Fibroblast of skin of right biceps (primary cell): ENCODE measurements at regions not wholly inside any gene's neighbourhood (a gene's known extent, or its start where the extent isn't known, plus 50 kb on each side); places are given as distances from the start of the nearest gene placed in this dataset.
A peak's percentile ranks its signal among the peaks of the same experiment; 100 is the strongest.

Experiments
- DNase-seq: peaks from one replicate; pipeline ENCODE4 v3.0.0-alpha.2; 2013

- no peak for DNase-seq
Measured at GRCh38 chr6:132244744-132245143, 156.5 kb downstream of the MOXD1 start.

- DNase-seq: peak; percentile 54
Measured at GRCh38 chr6:132236744-132237143, 164.5 kb downstream of the MOXD1 start.

- peak; percentile 36 for DNase-seq
Measured at GRCh38 chr6:132236281-132236680, 165.0 kb downstream of the MOXD1 start.

DNA sequence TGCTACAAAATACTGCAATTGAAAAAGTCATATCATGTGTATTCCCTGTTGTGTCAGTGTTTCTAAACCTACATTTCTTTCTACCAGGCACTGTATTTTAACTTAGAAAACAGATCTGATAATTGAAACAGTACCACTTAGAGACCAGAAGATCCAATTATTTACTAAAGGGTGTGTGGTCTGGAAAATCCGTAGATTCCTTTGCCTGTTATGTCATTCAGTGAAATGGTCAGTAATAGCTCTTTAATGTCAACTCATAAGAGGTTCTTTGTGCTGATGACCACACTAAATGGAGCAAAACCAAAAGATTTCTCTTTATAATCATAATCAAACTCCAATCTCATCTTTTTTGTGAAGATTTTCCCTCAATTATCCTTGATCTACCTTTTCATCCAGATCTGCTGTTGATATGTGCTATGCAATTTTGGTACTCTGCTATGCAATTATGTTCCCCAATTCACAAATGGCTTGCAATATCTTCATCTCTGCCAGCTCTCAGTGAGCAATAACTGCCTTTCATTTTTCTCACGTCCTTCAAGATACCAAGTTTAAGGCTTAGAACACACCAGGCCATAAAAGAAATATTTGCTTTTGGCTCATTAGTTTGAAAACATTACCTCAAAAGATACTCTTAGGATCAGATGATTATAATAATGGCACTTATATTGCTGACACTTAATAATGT, 165.5 kb downstream of the MOXD1 start:
- peak; percentile 6 for DNase-seq

DNA sequence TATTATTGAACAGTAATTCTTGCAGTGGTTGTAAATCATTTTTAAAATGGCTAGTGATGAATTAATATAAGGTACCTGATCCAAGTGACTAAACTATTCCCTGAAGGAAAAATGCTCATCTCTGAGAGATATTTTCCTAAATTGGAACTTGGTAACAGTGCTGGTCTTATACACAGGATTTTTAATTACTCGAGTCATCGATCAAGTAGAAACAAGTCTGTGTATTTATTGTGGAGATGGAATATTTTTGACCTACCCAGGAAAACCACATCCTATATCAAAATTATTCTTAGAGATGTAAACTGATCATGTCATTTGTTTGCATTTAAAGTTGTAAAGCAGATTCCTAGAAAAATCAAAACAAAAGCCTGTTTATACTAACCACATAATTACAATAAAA, 166.9 kb downstream of the MOXD1 start:
- peak; percentile 14 for DNase-seq

DNA sequence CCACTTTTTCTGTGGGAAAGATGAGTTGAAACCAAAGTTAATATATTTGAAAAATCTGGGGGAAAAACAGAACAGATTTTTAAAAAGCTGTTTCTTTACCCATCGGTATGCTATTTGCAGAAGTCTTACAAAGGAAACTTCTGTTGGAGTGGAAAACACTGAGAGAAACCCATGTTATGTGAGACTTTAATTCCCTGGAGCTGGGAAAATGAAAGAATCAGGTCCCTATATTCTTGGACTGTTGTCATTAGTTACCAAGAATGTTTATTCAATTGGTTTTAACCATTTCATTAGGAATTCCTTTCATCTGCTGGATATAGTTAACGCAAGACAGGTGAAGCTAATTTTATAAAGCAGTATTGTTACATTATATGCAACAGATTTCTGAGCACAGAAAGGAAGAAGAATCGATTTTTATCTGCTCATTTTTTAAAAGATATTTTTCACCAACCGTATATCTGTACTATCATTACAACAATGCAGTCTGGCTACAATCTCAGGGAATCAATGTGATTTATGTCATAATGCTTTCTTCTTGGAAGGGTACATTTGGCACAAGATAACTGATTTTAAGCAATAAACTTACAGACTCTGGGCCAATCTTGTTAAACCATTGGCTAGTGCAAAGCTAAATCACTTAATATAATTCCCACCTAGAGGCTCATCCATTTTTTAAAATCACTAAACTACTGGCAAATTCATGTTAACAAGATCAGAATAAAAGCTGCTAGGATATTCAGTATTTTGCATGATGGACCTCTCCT, 170.0 kb downstream of the MOXD1 start:
- no peak for DNase-seq

DNA sequence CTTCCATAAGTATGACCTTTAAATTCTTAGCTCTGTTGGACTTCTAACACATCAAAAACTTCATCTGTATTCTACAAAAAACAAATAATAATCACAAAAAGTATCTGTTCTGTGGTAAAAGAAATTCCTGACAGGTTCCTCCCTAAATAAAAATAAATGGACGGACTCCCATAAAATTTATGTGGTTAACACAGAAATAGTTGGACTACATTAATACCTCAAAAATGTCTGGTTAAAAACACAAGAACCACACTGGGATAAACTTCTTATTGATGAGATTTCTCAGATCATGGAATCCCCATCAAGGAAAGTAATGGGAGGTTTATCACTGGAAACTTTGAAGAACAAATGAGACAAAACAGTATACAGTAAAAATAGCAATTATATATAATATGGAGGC, 172.4 kb downstream of the MOXD1 start:
- DNase-seq: peak; percentile 41

GRCh38 chr6:132227904-132228303, 173.4 kb downstream of the MOXD1 start:
- DNase-seq: peak; percentile 31

DNA sequence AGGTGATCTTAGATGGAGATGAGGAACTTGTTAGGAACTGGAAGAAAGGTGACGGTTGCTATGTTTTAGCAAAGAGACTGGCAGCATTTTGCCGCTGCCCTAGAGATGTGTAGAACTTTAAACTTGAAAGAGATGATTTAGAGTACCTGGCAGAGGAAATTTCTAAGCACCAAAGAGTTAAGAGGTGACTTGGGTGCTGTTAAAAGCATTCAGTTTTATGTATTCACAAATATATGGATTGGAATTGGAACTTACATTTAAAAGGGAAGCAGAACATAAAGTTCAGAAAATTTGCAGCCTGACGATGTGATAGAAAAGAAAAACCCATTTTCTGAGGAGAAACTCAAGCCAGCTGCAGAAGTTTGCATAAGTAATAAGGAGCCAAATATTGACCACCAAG, 176.3 kb downstream of the MOXD1 start:
- DNase-seq: no peak

DNA sequence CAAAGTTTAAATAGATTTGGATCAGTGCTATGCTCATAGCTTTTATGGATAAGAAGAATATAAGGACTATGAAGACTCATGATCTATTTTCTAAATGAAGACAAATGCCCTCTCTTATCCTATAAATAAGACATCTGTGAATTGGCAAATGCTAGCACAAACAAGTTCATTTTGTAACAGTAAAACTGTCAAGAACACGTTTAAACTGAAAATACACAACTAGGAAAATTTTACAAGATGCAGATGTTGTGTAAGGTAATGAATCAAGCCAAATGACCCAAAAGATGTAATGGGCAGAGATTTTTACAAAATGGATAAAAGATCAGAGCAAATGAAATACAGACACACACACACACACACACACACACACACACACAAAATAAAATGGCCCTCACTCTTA, 180.5 kb downstream of the MOXD1 start:
- DNase-seq: no peak

DNA sequence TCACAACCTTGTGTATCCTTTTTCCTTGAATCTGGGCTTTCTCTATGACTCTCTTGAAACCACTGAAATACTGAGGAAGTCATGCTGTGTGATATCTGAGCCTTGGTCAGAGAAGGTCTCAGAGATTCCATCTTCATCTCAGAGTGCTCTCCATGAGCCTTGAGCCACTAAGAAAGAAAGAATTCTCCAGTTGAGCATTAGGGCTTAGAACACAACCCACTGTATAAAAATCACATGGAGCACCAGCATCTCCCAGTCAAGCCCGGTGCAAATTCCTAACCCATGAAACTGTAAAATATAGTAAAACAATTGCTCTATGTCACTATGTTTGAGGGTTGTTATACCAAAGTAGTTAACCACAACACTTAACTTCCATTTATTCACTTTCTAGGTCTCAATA, 181.4 kb downstream of the MOXD1 start:
- DNase-seq: peak; percentile 15

DNA sequence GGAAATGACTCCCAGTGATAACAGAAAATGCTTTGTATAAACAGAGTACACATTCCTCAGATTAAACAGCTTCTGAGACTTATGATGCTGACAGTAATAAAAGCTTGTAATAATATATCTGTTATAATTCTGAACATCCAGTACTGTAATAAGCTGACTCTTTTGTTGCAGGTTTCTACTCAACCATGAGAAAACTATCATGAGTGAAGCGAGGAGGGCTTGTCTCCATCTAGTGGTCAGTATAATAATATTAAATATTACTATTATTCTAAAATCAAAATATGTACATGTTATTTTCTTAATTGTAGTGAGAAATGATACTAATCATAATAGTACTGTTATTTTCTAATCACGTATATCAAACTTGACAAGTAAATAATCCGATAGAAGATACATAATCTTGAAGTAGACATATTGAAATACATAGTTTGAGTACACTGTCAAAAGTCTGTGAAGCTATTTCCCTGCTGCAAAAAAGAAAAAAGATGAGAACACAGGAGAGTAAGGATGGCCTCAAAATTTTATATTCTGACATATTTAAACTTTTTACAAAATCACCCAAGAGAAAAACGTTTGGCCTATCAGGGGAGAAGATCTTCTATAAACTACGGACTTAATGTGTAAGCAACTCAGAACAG, 183.1 kb downstream of the MOXD1 start:
- DNase-seq: peak; percentile 45

DNA sequence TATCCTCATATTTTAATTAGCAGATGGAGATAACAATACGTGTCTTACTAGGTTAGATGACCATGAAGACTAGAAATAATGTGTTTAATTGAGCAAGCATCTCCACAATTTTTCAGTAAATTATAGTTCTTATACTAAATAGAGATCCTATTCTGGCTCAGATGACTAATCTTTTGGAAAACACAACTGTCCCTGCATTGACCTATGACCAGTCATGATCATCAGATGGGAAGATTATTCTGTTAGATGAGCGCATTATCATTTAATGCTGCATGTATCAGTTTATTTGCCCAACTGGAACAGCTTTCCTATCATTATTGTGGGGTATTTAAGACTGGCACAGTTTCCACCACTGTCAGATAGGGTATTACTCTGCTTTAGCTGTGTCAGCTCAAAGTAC, 185.5 kb downstream of the MOXD1 start:
- DNase-seq: peak; percentile 27

- DNase-seq: no peak
Measured at GRCh38 chr6:132214716-132215115, 186.6 kb downstream of the MOXD1 start.

DNA sequence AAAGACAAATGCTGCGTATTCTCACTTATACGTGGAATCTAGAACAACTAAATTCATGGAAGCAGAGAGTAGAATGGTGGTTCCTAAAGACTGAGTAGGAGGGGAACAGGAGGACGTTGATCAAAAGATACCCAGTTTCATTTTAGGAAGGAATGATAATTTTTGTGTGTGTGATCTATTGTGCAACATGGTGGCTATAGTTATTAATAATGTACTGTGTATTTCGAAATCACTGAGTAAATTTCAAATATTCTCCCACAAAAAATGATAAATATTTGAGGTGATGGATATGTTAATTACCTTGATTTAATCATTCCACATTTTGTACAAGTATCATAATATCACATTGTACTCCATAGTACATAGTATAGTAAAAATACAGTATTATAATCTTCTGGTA, 187.5 kb downstream of the MOXD1 start:
- no peak for DNase-seq

- no peak for DNase-seq
Measured at GRCh38 chr6:132213191-132213590, 188.1 kb downstream of the MOXD1 start.

DNA sequence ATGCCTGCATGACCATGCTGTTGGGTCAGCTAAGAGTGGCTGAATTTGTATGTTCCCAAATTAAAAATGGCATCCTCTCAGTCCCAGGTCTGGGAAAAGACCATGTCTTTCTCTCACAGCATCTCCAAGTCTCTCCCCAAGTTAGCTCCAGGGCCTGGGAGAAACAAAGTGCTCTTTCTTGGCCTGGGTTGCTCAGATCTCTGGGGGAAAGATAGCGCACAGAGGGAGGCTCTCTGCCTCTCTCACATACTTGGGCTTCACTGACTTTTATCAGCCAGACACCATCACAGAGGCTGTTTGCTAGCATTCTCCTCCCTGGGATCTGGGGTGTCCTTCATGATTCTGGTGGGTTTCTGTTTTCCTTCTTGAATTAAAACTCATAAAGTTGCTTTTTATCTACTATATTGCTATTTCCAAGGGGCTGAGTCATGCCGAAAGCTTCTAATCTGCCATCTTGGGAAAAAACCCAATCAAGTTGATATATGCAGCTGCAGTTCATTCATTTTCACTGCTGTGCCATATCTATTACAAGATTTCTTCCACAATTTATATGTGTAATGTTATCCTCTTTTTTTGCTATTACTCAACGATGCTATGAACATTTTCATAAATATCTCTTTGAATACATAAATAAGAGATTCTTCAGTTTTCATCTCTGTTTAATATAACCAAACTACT, 190.2 kb downstream of the MOXD1 start:
- DNase-seq: no peak

- DNase-seq: no peak
Measured at GRCh38 chr6:132209351-132209750, 191.9 kb downstream of the MOXD1 start.

- DNase-seq: no peak
Measured at GRCh38 chr6:132207991-132208390, 193.3 kb downstream of the MOXD1 start.

- no peak for DNase-seq
Measured at GRCh38 chr6:132205946-132206345, 195.3 kb downstream of the MOXD1 start.

DNA sequence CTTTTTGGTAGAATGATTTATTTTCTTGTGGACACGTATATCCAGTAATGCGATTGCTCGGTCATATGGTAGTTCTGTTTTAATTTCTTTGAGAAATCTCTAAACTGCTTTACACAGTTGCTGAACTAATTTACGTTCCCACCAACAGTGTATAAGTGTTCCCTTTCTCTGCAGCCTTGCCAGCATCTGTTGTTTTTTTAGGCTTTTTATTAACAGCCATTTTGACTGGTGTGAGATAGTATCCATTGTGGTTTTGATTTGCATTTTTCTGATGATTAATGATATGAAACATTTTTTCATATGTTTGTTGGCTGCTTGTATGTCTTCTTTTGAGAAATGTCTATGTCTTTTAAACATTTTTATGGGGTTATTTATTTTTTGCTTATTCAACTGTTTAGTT, 196.7 kb downstream of the MOXD1 start:
- peak; percentile 42 for DNase-seq

DNA sequence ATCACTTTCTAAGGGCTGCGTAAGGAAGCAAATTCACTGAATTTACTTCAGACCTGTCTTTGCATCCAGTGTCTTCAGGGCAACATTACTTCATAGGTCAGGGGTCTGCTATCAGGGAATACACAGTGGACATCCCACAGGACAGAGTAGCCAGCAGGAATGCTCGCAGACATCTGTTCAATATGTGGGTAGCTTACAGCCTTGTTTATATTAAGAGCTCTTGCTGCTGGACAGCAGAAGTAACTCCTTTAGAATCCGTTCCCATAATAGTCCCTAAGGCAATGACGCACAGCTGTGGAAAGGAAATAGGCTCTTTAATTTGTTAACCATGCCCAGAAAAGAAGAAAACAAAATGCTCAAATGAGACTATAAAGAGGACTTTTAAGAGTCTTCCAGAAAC, 198.7 kb downstream of the MOXD1 start:
- DNase-seq: peak; percentile 73

GRCh38 chr6:132199343-132199742, 201.9 kb downstream of the MOXD1 start:
- peak; percentile 81 for DNase-seq

DNA sequence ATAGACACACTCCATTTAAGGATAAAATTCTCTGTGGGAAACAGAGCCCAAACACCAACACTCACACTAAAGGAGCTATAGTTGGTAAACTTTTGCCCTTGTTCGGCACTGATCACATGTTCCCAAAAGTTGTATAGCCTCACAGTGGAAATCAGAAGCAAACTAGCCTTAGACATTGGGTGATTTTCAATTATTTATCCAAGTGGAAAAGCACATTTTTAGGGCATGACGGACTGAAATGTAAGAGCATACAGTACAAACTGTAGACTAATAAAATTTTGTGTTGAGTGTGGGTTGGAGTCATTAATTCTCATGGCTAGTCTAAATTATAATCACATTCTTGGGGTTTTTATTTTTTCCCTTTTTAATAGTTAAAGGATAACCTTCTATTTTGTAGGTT, 202.4 kb downstream of the MOXD1 start:
- DNase-seq: peak; percentile 68
